ENCODE measurements at regions not wholly inside any gene's neighbourhood (a gene's known extent, or its start where the extent isn't known, plus 50 kb on each side); places are given as distances from the start of the nearest gene placed in this dataset.
A peak's percentile ranks its signal among the peaks of the same experiment; 100 is the strongest.

DNA sequence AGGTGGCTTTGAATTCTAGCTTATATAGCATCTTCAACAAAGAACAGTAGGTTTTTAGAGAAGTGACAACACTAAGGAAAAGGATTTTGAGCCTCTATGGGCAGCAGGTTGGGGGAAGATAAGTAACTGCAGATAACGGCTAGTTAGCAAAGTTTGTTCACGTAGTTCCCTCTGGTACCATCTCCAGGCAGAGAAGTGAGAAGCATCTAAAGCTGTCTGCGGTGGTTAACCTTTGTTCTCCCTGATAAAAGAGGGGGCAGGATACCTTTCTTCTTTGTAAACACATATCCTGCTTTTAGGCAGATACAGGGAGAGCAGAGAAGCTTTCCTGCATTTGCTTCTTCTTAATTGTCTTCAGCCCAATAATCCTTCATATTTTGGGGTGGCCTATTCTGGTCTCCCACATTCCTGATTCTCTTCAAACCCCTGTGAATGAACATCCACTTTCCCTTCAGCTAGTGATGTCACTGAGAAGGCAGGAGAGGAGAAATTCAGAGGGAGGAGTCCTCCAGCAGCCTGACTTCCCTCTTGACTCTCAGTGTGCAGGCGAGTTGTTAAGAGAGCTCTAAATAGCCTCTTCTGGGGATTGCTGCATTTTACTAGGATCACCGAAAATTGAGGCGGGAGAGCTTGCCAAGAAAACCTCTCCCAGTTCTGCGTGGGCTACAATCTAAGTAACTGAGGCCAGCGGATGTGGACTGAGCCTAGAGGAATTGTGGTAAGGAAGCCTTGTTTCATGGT is 393.7 kb upstream of the C2CD4B start:
- no peak for DNase-seq

DNA sequence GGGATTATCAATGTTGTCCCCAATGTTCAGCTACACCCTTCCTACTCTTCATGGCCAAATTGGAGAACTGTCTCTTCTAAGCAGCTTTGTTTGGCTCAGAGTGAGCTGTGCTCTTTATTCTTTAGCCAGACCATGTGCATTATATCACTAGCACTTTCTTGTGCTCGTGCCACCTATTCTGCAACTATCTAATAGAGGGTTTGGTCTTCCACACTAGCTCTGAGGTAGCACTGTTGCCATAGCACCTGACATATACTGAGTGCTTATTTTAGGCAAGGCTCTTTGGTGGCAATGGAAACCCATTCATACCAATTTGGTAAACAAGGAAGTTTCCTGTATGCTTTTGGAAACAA is 394.3 kb upstream of the C2CD4B start:
- no peak for DNase-seq

DNA sequence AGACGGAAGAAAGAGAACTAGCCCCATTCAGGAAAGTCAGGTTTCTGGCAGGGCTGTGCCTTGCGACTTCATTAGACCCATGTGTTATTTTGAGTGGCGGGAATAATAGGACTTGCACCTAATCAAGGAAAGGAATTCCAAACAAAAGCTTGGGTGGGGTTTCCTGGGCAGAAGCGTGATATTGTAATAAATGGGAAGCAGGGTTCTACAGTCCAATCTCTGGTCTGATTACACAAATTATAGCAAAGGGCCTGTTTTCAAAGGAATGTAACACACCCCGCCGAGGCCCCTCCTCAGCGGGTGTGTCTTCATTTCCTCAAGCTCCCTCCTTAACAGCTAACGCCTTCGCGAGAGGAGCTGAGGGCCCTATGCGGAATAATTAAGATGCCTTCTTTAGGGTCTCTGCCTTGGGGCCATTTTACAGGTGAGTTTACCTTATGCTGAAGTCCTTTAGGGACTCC is 396.0 kb upstream of the C2CD4B start:
- no peak for DNase-seq

DNA sequence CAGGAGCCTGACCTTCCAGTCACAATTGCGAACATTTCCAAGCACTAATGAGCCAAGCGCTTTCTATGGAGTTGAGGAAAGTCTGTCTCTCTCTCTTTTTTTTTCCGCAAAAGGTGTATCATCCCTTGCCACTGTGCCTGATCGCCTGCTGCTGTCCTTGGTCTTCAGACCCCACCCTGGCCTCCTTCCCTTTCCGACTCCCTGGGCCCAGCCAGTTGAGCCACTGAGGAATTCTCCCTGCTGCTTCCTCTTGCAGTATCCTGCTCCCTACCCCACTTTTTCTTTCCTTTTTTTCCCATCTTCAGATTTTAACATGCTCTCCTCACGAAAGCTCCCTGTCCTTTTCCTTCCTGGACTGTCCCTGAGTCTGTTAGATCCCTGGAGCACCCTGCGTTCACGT is 396.5 kb upstream of the C2CD4B start:
- no peak for DNase-seq

DNA sequence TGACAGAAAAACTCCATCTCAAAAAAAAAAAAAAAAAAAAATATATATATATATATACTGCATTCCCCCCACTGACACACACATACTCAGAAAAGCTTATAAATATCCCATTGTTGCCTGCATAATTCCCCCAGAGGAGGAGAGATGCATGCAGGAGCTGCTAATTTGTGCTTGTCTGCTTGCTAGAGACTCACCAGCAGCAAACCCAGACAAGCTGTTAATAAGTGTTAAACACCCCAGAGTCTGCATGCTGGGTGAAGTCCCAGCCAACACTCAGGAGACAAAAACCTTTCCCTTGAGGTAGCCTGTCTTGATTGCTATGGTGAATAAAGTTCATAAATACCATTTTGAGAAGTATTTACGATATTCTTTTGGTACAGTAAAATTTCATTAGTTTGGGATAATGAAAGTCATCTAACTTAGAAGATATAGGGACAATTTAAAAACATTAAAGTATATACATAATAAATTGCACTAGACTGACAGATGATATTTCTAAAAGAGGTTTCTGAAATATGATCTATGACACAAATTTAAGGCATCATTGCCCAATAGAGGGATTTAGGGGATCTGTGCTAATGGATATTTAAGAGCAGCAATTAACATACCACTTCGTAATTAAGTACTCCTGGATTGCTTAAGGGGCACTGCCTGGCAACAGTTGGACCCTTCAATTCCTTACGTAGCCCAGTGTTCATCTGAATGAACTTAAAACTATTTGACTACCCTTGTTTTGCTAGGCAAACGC is 400.0 kb upstream of the C2CD4B start:
- DNase-seq: no peak

DNA sequence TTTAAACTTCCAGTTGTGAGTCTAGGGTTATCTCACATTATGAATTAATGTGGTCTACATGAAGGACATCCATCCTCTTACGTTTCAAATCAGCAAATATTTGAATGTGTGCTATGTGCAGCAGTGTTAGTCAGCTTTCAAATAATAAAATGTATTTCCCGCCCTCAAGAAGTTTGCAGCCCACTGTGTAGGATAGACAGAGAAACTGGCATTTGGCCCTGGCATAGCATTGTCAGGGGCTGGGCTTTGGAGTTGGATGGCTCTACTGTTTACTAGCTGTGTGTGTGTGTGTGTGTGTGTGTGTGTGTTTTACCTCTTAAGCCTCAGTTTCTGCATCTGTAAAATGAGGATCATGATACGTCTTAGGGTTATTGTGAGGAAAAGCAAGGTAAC is 400.5 kb upstream of the C2CD4B start:
- no peak for DNase-seq

DNA sequence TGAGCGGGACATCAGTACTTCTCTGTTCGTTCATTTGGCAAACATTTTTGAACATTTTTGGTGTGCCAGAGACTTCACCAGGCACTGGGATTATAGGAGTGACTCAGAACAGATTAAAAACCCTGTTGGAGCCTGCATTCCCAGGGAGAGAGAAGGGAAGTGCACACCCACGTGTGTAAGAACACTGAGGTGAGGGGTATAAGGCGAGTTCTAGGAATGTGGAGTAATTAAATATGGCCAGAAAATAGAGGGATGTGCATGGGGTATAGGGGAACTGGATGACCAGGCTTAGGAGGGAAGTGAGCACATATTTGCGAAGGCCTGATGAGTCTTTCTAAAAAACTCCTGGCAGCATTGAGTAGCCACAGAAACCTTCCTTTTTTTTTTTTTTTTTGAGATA is 401.2 kb upstream of the C2CD4B start:
- no peak for DNase-seq

DNA sequence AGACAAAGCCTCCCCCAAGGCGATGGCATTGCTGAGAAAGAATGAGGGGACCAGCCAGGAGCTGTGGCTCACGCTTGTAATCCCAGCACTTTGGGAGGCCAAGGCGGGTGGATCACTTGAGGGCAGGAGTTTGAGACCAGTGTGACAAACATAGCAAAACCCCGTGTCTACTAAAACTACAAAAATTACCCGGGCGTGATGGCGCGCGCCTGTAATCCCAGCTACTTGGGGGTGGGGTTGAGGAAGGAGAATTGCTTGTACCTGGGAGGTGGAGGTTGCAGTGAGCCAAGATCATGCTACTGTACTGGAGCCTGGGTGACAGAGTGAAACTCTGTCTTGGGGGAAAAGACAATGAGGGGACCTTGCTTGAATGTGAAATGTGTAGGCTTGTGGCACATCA is 402.4 kb upstream of the C2CD4B start:
- no peak for DNase-seq

DNA sequence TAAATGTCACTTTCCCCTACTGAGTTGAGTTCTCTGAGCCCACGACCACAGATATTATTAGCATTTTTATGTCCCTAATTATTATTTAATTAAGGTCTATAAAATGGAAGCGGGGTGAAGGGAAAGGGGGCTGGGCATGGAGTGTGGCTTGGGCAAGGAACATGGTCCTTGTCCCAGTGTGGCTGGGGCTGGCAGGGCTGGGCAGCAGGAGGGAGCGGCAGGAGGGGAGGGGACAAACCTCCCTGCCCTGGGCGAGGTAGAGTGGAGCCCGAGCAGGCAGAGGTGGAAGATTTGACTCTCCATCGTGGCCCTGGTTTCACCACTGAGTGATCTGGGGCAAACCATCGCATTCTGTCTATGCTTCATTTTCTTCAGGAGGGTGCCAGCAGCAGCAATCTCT is 402.9 kb upstream of the C2CD4B start:
- DNase-seq: no peak

DNA sequence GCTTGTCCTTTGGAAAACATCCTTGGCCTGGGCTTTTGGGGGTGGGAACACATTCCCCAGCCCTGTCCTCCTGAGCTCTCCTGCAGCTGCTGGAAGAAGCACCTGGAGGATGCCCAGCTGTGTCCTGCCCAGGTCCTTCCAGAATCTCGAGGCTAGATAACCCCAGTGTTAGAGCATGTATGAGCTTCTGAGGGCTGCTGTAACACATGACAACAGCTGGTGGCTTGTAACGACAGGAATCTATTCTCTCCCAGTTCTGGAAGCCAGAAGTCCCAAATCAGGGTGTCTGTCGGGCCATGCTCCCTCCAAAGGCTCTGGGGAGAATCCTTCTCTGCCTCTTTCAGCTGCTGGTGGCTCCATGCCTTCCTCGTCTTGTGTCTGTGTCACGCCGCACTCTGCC is 403.6 kb upstream of the C2CD4B start:
- DNase-seq: no peak

DNA sequence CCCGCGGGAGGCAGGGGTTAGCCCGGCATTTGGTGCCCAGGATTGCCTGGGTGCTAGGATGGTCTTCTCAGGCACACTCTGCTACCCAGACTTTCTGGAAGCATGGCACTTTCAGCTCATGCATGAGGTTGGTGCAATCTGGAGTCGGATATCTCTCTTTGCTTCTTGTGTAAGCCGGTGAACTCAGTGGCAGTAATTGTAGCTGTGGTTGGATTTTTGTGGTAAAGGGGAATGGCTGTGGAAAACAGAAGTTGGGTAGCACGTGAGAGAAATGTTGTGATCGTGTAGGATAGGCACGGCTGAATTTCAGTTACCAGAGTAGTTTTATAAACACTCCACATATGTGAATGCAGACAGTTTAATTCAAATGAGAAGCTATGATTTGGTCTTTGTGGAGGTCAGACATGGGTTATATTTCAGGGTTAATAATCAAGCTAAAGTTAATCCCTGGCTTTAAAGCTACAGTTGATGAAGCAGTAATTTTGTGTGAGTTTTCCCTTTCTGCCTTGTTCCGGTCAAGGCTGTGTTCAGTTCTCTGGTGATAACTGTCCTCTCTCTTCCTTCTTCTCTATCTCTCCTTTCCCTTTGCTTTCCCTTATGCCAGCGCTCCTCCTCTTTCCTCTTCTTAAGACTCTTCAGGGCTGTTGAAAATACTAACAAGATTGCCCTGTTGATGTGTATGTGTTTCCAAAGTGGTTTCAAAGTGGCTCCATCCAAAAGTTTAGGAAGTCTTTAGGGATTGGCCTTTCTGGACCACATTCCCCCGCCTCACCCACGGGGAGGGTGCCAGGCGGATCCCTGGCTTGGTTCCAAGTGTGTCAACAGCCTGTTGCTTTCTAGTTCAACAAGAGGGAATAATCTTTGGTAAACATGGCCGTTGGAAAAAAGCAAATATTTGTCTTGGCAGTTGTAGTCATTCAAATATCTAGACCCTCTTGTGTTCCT is 404.6 kb upstream of the C2CD4B start:
- DNase-seq: peak; percentile 88

DNA sequence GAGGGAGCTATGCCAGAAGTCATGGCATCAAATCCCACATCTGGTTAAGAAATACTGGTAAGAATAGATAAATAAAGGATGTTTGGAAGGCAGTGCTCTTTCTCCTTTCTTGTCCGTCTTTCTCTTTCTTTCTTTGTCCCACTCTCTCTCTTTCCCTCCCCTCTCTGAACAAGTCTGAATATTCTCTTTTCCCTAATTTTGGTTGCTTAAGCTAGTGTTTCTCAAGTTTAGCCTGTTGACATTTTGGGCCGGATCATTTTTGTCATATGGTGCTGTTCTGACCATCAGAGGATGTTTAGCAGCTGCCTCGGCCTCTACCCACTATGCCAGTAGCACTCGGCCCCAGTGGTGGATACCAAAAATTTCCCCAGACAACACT is 405.3 kb upstream of the C2CD4B start:
- no peak for DNase-seq

DNA sequence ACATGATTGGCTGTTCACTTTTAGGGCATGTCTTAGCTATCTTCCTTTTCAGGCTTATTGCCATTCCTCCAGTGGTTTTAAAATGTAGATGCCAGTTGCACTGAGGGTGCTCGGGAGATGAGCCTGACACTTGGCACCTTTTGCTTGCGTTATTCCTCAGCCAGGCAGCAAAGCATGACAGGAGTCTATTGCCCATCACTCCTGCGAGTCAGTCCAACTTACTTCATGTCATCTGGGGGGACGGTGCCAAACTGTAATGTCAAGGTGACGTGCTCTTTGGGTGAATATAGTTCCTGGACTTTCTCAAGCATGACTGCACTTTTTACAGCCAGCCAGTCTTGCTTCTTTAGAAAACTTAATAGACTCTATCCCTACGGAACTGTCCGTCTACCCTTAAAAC is 406.0 kb upstream of the C2CD4B start:
- DNase-seq: no peak

DNA sequence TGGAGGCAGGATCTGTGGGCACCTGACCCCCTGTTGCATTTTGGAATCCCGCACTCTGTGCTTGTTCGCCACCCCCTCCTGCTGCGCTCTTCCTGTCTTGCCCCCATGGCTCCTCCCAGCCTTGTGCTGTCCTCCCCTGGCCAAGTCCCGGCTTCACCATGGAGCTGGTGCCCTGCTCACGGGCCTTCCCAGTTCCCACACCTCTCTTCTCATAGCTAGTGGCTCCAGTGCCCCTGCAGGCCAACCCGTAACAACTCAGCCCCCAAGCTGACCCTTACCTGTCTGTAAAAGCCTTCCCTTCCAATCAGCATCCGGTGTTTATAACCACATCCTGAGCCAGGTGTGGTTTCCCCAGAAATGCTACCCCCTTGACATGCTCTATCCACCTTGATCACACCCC is 407.7 kb upstream of the C2CD4B start:
- no peak for DNase-seq

DNA sequence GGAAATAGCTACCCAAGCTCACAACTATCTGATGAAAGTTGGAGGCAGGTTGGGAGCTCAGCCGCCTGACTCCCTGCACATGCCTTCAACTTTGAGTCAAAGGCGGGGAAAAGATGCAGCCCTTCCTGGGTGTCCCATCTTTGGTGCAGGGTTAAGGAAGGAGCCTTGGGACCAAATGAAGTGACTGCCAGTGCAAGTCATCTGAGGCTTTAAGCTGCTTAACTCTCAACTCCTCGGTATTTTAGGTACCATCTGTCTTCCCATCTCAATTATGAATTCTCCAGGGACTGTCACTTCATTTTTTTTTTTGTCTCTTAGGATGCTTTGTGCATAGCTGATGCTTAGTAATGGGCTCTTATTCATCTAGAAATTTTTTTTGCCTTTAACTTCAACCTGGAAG is 408.8 kb upstream of the C2CD4B start:
- DNase-seq: no peak

DNA sequence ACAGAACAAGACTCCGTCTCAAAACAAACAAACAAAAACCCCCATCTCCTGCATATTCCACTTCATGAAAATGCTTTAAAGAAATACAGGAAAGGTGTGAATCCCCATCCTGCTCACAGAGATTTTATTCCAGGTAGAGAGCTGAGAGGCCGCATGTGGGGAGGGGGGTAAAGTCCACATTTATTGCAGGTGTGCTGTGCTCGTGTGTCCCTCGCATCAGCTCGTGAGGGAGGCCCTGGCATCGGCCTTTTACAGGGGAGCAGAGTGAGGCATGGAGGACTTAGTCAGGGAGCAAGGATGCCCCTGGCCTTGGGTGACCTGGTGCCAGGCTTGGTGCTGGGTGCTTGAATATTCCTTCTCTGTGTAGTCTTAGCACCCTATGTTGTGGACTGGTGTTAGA is 413.5 kb upstream of the C2CD4B start:
- no peak for DNase-seq

DNA sequence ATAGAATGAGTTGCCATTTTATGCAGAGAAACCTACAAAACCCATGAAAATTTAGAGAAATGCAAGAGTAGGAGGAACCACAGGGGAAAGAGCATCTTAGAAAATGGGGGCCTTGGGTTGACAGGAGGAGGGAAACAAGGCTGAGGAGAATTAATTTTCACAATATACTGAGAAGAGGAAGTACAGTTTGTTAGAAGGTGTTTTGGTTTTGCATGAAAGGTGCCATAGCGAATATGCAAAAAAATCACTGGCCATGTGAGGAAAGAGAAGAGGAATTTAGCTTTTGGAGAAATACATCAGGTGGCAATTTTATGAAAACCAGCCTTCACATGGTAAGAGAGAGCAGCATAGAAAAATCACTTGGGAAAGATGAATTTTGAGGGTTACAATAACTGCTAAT is 413.9 kb upstream of the C2CD4B start:
- DNase-seq: no peak

DNA sequence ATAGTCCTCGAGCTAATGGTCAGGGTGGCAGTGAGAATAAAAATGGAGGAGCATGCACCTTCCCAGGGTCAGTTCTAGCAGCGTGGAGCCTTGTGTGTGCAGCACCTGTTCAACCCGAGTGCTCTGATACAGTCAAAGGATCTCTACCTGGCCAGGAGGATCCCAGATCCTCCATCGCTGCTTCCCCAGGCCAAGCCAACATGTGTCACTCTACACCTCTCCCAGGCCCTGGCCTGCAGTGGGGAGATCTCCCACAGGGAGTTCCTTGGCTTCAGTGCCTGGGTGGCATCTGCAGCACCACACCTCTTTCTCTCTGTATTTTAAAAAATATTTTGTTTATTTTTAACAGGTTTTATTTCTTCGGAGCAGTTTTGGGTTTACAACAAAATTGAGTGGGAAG is 414.8 kb upstream of the C2CD4B start:
- no peak for DNase-seq

DNA sequence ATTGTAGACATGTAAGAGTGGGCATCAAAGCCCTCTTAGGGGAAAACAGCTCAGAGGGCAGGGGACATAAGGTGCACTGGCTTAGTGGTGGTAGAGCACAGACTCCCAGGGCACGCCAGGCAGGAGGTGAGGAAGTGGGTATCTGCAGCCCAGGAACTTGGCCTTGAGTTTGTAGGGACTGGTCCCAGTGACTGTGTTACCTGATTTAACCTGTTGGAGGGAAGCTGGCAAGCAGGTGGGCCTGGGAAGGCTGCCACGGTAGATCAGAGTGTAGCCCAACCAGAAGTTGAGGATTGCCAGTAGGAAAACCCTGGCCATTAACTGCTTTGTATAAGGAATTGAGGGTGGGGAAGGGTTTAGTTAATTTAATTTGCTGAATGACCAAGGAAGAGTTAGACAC is 417.5 kb upstream of the C2CD4B start:
- no peak for DNase-seq

DNA sequence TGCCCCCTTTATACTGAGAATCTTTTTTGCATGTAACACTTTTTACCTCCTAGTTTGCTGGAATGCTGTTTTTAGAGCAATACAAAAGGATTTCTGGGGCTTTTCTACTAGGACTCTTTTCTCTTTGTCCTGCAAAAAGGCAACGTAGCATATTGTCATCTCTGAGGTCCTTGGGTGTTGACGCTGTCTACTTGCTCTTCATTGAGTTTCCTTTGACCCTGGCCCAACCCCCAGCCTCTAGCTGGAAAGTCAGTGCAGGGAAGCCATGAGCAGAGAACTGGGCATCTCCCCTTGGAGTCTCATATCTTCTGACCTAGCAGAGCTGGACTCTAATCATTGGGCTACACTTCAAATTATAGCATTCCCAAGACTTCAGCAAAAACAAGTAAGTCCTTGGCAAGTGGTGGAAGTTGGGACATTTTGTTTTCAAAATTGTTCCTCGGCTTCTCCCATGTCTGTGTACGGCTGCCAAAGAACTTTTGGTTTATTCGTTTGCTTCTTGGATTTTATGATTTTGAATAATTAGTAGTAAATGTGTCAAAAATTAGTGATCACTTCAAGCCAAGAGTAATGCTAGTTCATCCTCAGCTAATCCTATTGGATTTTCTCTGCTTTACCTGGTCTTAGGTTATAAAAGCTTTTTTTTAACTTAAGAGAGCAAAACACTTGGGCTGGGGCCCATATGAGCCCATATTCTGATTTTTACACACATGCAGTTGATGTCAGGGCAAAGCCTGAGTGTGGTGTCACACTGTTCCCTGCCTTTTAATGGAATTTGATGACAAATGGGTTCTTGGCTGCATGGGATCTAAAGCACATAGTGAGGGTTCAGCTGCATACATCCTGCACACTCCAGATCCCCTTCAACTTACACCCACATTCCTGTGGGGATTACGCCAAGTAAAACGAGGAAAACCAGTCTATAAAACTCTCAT is 419.5 kb upstream of the C2CD4B start:
- no peak for DNase-seq

DNA sequence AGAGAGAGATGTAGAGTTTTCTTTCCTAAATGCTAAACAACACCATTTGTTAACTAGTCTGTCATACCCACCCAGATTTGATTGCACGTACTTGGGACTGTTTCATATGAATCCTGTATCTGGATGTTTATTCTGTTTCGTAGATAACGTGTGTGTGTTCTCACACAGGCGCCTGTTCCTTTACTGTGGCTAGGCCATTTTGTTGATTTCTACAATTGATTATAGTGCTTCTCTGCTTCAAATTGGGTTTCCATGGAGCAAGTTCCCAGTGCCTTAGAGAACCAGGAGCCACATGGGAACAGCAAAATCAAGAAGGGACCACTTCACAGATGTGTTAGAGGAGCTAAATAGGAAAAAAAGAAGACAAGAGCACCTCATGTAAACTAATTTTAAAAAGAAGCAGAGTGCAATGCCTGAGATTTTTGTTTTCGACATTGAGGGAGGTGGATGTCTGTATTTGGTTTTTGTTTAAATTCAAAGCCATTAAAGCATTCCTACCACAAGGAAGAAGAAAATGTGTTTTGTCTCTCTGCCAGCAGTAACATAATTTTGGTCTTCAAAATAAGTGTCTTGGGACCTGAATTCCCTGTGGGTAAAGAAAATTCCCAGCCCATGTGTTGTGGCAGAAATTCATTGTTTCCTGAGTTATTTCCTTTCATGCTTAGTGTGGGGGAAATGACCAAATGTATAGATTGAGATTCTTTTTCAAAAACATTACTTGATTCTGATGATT is 424.0 kb upstream of the C2CD4B start:
- DNase-seq: no peak
